Natural killer cell (primary cell): ENCODE measurements at regions not wholly inside any gene's neighbourhood (a gene's known extent, or its start where the extent isn't known, plus 50 kb on each side); places are given as distances from the start of the nearest gene placed in this dataset.

ENCODE experiments used
- ATAC-seq, 3 donors: fragments of 150-1000 bp in 2 of 3; fragments of 200-7000 bp in 1 of 3; cut with Tn5 transposase; 1 replicate in 1 of 3; 2 replicates in 2 of 3; pipeline ENCODE4 v1.10.0; 2021; ENCODE audit warnings: mild to moderate bottlenecking in 2 of 3, moderate library complexity in 2 of 3
- DNase-seq, 2 donors: peaks; one replicate each; pipeline versions ENCODE4 v3.0.0 to v3.0.0-alpha.2; 2013 to 2021; ENCODE audit warnings: mixed read lengths in 1 of 2
- H3K27ac ChIP-seq: one replicate; pipeline ENCODE4 v1.5.1; 2013; ENCODE audit warnings: mild to moderate bottlenecking, low read length
- H3K27me3 ChIP-seq: one replicate; pipeline ENCODE4 v1.6.1; 2013; ENCODE audit warnings: low read length; ENCODE audit not compliant: control insufficient read depth, insufficient read depth
- H3K36me3 ChIP-seq: one replicate; pipeline ENCODE4 v1.6.1; 2013; ENCODE audit warnings: low read length; ENCODE audit not compliant: control insufficient read depth, insufficient read depth
- H3K4me1 ChIP-seq: one replicate; pipeline ENCODE4 v1.6.1; 2013; ENCODE audit warnings: low read length; ENCODE audit not compliant: control insufficient read depth, insufficient read depth
- H3K4me3 ChIP-seq: one replicate; pipeline ENCODE4 v1.5.1; 2013; ENCODE audit warnings: low read length
- H3K9me3 ChIP-seq: one replicate; pipeline ENCODE4 v1.6.1; 2013; ENCODE audit warnings: low read length; ENCODE audit not compliant: control insufficient read depth, insufficient read depth
- H3K27ac Mint-ChIP-seq, 2 donors: one replicate each; pipeline ENCODE4 v1.8.0; 2022; ENCODE audit warnings: mild to moderate bottlenecking in 2 of 2, mixed read lengths in 2 of 2, moderate library complexity in 1 of 2
- H3K27me3 Mint-ChIP-seq, 2 donors: one replicate each; pipeline ENCODE4 v1.8.0; 2022; ENCODE audit warnings: low read depth in 2 of 2, mixed read lengths in 2 of 2
- H3K36me3 Mint-ChIP-seq: one replicate; pipeline ENCODE4 v1.8.0; 2022; ENCODE audit warnings: mixed read lengths
- H3K4me1 Mint-ChIP-seq, 2 donors: one replicate each; pipeline ENCODE4 v1.8.0; 2022; ENCODE audit warnings: mixed read lengths in 2 of 2
- H3K4me3 Mint-ChIP-seq: one replicate; pipeline ENCODE4 v1.8.0; 2022; ENCODE audit warnings: mild to moderate bottlenecking, moderate library complexity, mixed read lengths
- H3K9me3 Mint-ChIP-seq, 2 donors: one replicate each; pipeline ENCODE4 v1.8.0; 2022; ENCODE audit warnings: mixed read lengths in 2 of 2
- WGBS: methylation state at CpG from one replicate; pipeline ENCODE4 v1.1.7; 2013; ENCODE audit warnings: missing lambda C conversion rate; ENCODE audit not compliant: insufficient coverage; 5-methylcytosine and 5-hydroxymethylcytosine counted together
- intact Hi-C: fragments of 100-400 bp; cut with micrococcal nuclease; formaldehyde crosslinking; loops from one replicate; pipeline ENCODE4 v1.14.2; 2022
- TF ChIP-seq, protein P1 (sequence below): fragments of 200-600 bp; IDR thresholded peaks from one replicate; pipeline ENCODE4 v1.8.0; 2022; ENCODE audit warnings: antibody characterized with exemption

GRCh38 chr6:139990026-139990686 is 615.7 kb upstream of the CITED2 start:
- TF ChIP-seq, protein P1, sequence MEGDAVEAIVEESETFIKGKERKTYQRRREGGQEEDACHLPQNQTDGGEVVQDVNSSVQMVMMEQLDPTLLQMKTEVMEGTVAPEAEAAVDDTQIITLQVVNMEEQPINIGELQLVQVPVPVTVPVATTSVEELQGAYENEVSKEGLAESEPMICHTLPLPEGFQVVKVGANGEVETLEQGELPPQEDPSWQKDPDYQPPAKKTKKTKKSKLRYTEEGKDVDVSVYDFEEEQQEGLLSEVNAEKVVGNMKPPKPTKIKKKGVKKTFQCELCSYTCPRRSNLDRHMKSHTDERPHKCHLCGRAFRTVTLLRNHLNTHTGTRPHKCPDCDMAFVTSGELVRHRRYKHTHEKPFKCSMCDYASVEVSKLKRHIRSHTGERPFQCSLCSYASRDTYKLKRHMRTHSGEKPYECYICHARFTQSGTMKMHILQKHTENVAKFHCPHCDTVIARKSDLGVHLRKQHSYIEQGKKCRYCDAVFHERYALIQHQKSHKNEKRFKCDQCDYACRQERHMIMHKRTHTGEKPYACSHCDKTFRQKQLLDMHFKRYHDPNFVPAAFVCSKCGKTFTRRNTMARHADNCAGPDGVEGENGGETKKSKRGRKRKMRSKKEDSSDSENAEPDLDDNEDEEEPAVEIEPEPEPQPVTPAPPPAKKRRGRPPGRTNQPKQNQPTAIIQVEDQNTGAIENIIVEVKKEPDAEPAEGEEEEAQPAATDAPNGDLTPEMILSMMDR: no peak
- 60% methylated on average over 3 of the region's 4 CpGs for WGBS
- no peaks in the 10 kb centered on the region for H3K36me3 ChIP-seq
- H3K4me3 ChIP-seq: no peak overlapping the region
- H3K4me1 Mint-ChIP-seq: no peaks in the 10 kb centered on the region
- no peaks in the 10 kb centered on the region for H3K9me3 Mint-ChIP-seq
- no peaks in the 10 kb centered on the region for H3K4me1 ChIP-seq
- no peaks in the 10 kb centered on the region for H3K27me3 ChIP-seq
- H3K36me3 Mint-ChIP-seq: no peaks in the 10 kb centered on the region
- intact Hi-C loops: no loop called here
- H3K27ac Mint-ChIP-seq: no peak overlapping the region
- H3K27me3 Mint-ChIP-seq: peaks cover 0 to 5% of the 10 kb centered on the region in 2 donors
- ATAC-seq (no peak), DNase-seq (no peak)
- H3K4me3 Mint-ChIP-seq: no peak overlapping the region
- no peak overlapping the region for H3K27ac ChIP-seq
- H3K9me3 ChIP-seq: no peaks in the 10 kb centered on the region

DNA sequence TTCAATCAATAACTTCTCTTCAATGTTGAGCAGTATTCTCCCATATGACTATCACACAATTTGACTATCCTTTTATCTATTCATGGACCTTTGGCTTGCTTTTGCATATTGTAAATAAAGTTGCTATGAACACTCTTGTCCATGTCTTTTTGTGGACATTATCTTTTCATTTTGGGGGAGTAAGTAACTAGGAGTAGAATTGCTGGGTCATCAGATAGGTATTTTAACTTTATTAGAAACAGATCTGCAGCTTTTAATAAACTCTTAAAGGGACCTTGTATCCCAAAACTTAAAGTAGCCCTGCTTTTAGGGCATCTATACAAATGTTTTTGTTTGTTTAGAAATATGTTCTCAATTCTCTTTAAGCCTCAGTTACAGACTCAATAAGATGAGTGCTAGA is 614.2 kb upstream of the CITED2 start:
- Mint-ChIP-seq H3K4me3 (no peak overlapping the region), H3K36me3 (no peaks in the 10 kb centered on the region), H3K27ac (no peak overlapping the region), H3K9me3 (no peaks in the 10 kb centered on the region), H3K27me3 (peaks cover 0 to 5% of the 10 kb centered on the region in 2 donors), H3K4me1 (no peaks in the 10 kb centered on the region)
- TF ChIP-seq, protein P1: no peak
- no peaks in the 10 kb centered on the region for H3K4me1 ChIP-seq
- H3K27ac ChIP-seq: no peak overlapping the region
- intact Hi-C loops: no loop called here
- no peak for ATAC-seq
- no peaks in the 10 kb centered on the region for H3K36me3 ChIP-seq
- H3K27me3 ChIP-seq: no peaks in the 10 kb centered on the region
- H3K4me3 ChIP-seq: no peak overlapping the region
- no peaks in the 10 kb centered on the region for H3K9me3 ChIP-seq
- DNase-seq: no peak

- TF ChIP-seq, protein P1: no peak
- H3K27ac Mint-ChIP-seq: no peak overlapping the region
- no peaks in the 10 kb centered on the region for H3K9me3 Mint-ChIP-seq
- DNase-seq (no peak), ATAC-seq (no peak)
- intact Hi-C loops: no loop called here
- H3K27ac ChIP-seq: no peak overlapping the region
- H3K4me3 ChIP-seq: no peak overlapping the region
- H3K36me3 ChIP-seq: no peaks in the 10 kb centered on the region
- no peak overlapping the region for H3K4me3 Mint-ChIP-seq
- H3K27me3 ChIP-seq: no peaks in the 10 kb centered on the region
- H3K4me1 ChIP-seq: no peaks in the 10 kb centered on the region
- H3K27me3 Mint-ChIP-seq: peaks cover 0 to 5% of the 10 kb centered on the region in 2 donors
- peaks cover 0 to 5% of the 10 kb centered on the region in 2 donors for H3K4me1 Mint-ChIP-seq
- H3K9me3 ChIP-seq: no peaks in the 10 kb centered on the region
- no peaks in the 10 kb centered on the region for H3K36me3 Mint-ChIP-seq
These were observed 612.6 kb upstream of the CITED2 start for GRCh38 chr6:139987091-139987490.

GRCh38 chr6:139985236-139985815 is 610.9 kb upstream of the CITED2 start:
- Histone ChIP-seq H3K27me3 (no peaks in the 10 kb centered on the region), H3K4me3 (no peak overlapping the region), H3K27ac (no peak overlapping the region), H3K36me3 (no peaks in the 10 kb centered on the region), H3K4me1 (no peaks in the 10 kb centered on the region), H3K9me3 (no peaks in the 10 kb centered on the region)
- no peak overlapping the region for H3K4me3 Mint-ChIP-seq
- intact Hi-C loops: no loop called here
- no peaks in the 10 kb centered on the region for H3K36me3 Mint-ChIP-seq
- peaks cover 0 to 5% of the 10 kb centered on the region in 2 donors for H3K4me1 Mint-ChIP-seq
- peaks cover 0 to 5% of the 10 kb centered on the region in 2 donors for H3K27me3 Mint-ChIP-seq
- H3K27ac Mint-ChIP-seq: no peak overlapping the region
- DNase-seq: no peak
- no peaks in the 10 kb centered on the region for H3K9me3 Mint-ChIP-seq
- ATAC-seq: no peak
- TF ChIP-seq, protein P1: no peak
